SKM-1 treated with dmso at 0.1 percent for 144 hours (cell line): ENCODE measurements at regions not wholly inside any gene's neighbourhood (a gene's known extent, or its start where the extent isn't known, plus 50 kb on each side); places are given as distances from the start of the nearest gene placed in this dataset.

Experiments
- DNase-seq: peaks from one replicate; lab custom pipeline; 2025; ENCODE audit not compliant: unreplicated experiment; lab: John Stamatoyannopoulos, UW

DNA sequence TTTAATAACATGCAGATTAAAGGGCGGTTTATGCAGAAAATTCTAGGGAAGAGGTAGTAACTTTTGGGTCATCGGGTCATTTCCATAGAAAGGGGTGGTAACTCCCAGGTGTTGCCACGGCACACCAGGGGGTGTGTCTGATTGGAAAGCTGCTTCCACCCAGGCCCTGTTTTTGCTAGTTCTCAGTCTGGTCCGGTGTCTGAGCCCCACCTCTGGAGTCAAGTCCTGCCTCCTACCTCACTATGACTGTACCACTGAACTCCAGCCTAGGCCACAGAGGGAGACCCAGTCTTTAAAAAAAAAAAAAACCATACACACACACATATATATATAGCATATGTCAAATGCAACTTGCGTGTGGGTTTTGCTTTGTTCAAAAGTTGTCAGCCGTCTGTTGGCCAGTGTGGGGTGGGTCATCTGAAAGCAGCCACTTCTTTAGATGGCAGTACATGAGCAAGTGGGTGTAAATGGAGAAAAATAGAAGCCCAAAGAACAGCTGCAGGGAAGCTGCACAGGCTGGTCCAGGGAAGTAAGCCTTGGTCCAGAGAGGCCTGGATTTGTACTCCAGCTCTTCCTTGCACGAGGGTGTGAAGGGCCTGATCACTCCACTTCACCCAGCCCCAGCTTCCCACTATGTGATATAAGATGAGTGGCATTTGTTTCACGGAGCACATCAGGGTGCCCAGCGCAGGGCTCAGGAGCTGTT, 110.7 kb upstream of the SPRY4 start:
- DNase-seq, result no peak

DNA sequence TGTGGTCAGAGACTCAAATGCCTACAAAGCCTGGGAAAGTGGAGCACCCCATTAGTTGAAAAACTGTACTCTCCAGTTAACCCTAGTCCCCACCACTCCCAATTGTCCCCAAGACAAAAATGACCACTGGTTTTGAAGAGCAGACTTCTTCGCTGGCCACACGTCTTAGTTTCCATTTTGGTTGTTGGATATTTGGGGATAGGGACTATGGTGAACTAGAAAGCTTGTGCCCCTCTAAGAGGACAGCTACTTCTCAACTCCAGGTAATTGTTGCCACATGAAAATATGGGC, 109.4 kb upstream of the SPRY4 start:
- no peak for DNase-seq

DNA sequence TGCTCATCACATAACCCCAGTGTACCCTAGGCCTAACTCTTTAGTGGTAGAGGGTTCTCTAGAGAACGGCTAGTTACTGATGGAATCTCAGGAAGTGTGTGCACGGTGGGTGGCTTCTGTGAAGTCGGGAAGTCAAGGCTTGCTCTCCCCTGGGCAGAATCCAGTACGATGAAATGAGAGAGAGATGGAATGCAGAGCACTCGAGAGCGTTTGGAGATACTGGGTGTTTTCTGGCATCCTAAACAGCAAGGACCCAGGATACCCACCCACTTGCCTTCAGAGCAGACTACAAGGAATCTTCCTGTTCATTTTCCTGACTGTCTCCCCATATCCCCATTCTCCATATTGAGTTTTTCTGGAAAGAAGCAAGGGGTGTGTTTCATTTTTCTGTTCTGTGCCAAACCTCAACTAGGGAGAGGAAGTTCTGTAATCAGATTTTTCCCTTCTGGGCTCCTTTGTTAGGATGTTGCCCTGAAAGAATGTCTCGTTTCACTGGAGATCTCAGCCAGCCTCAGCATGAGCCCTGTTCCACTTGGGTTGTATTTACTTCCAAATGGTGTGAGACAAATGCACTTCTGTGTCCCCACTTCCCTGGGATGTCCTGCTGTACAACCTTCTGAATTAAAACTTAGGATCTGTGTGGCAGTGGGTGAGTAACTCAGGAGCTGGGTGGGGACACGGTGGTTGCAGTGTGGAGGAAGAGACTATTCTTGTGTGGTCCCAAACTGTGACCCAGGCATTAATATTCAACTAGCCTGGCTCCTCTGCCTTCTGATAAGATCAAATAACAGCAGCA, 108.9 kb upstream of the SPRY4 start:
- DNase-seq, result no peak

DNA sequence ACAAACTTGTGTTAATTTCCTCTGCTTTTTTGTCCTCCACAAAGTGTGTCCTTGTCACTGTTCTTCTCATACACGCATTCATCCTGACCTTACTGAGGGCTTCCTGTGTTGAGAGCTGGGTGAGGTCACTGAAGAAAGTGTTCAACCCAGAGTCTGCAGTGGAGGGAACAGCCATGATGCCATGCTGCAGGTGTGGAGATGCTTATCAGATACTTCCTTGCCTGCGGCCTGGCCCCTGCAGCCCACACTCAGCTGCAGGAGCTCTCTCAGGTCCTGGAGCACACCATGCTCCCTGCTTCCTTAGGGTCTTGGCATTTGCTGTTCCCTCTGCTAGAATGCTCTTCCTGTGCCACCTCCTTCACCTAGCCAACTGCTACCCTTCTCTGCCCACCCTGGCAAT, 108.1 kb upstream of the SPRY4 start:
- no peak for DNase-seq

DNA sequence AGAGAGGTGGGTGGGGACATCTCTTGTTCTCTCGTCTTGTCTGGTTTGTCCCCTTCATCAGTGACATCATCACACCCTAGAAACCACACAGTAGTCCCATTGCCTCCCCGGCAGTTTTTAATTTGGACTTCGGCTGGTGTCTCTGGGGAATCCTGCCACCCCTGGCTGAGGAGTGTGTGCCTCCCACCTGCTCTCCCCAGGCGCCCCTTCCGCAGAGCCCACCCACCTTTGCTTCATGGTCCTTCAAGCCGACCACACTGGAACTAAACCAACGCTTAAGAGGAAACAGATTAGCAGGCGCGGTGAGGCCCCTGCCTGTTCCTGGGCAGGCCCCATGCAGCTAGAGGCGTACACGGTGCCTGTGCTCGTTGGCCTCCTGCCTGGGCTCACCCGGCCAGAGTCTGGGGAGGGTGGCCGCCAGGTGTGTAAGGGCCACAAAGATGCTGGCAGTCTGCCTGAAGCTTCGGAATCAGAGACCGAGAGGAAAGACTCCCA, 107.6 kb upstream of the SPRY4 start:
- no peak for DNase-seq

DNA sequence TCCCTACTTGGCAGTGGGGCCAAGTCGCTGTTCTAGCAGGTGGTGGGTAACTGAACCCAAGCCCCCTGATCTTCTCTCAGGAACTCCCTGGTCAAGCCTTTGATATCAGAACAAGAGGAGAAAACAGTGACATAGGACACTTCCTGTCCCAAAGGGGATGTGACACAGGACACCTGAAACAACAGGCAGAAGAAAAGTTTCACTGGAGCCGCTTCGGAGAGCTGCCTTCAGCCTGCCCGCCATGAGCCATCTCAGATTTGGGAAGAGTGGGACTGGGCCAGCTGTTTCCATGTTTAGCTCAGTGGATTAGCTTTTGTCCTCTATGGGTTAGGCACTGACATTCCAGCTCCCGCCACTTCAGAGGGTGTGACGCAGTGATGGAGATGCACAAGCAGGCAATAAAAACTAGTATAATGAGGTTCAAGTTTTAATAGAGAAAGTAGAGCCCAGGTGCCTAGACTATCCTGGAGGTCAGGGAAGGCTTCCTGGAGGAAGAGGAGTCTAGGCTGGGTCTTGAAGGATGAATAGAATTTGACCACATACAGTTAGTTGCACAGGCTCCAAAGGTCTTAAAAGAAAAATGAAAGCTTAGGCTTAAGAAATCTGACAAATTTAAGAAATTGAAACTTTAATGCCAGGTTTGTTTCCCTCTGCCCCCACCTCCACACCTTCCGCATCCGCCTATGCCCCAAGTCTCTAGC, 104.1 kb upstream of the SPRY4 start:
- no peak for DNase-seq

DNA sequence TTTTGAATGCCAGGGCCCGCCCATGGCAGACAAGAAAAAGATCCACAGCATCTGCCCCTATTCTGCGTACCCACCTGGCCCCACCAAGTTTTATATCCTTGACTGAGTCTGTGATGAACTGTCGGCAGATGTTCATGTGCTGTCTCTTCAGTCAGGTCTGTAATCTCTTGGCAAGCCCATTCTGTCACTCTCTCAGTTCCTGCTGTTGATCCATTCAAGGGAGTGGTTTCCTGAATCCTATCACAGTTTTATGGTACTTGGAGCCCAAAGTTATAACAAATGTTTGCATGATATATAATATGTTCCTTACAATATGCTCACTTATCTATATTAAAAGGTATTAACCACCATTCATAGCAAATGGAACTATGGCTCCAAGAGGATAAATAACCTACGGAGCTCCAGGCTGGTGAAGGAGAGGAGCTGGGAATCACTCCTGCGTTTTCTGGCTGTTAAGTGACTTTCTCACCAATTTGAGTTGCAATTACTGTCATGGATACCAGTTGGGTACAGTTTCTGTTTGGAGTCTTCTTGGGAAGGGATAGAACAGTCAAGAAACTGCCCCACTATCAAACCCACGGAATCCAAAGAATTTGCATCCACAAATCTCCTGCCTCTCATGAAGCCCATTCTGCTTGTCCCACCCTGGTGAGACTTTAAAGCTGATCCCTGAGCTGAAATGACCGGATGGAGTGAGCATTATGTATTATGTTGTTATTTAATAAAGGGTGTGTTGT, 103.4 kb upstream of the SPRY4 start:
- no peak for DNase-seq

DNA sequence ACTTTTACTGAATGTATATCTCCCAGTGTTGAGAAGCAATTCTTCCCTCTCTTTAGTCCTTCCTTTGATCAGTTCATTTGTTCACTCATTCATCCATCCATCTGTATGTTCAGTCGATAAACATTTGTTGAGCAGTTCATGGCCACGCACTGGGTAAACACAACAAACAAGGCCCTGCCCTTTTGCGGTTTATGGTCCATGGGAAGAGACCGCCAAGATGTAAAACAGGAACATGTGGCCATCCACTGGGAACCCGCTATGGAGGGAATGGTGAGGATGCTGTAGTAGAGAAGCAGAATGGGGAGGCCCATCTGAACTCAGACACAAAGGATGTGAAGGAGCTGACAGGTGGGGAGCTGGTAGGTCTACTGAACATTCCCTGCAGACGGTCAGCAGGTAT, 102.7 kb upstream of the SPRY4 start:
- DNase-seq, result no peak

DNA sequence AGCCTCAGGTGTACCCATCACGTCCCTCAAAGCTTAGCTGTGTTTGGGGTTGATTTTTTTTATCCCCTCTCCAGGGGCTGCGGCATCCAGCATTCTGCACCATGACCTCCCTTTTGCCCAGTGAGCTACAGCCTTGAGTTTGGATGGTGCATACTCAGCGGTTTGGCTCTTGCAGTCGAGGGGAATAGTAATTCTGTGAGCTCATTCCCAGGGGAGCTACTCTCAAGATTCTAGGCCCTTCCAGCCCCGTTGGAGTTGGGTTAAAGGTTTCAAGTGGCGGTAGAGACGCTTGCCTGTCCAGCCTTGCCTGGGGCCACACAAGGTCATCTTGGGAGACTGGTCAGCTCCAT, 102.2 kb upstream of the SPRY4 start:
- DNase-seq, result no peak

DNA sequence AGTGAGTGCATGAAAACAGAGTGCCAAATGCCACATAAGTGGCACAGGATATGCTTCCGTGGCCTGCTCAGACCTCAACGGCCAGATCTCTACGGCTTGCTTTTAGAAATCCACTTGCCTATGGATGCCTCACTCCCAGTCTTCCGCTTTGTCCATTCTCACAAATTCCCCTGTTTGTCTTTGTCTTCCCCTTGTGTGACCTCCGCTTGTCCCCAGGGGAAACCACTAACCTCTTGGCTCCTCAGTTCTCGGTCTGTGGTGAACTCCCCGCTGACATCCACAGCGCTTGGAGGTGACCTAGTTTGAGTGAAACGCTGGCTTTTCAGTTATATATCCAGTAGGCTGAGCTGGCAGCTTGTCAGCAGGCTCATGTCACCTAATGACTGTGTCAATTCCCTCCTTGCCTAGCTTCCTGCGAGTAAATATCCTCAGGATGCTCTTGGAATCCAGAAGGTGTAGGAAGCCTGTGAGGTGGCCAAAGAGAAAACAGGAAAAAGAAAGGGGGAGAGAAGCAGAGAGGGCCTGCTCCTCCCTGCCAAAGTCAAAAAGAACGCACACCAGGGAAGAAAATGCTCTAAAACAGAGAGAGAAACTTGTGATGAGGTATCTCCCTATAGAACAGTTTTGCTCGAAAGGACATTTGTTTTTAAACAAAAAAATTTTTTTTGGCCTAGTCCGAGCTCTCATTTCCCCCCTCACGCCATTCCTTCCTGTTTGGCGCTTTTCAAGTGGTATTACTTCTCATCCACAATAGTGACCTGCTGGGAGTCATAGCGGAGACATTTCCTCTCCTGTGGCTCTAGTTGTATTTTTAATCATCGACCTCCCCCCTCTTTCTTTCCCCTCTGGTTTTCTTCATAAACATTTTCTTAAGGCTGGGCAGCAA, 101.6 kb upstream of the SPRY4 start:
- DNase-seq, result no peak

DNA sequence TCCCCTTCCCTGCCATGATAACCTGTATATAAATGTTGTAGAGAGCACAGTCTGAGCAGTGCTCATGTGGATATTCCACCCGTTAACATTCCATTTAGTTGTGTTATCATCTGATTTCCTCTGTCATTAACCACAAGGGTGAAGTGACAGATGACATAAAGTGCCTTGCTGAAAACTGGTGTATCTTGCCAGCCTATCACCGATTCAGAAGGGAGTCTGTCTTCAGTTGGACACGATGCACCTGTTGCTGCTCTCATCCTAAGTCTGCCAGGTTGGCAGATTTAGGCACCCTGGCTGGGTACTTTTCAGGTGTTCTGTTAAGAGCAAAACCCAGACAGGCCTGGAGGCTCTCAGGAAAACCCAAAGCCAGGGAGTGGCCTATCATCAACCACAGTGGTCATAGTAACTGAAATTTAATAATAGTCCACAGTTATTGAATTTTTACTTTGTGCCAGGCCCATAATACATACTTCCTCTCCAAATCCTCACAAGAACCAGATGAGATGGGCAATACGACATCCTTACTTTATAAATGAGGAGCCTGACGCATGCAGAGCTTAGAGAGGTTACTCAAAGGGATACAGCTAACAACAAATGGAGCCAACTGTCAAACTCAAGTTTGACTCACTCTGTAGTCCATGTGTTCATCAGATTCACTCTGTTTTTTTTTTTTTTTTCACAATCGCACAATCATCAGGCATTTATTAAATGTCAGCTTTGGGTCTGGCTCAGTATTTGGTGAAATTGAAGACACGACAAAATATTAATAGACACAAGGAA, 100.7 kb upstream of the SPRY4 start:
- DNase-seq, result no peak

DNA sequence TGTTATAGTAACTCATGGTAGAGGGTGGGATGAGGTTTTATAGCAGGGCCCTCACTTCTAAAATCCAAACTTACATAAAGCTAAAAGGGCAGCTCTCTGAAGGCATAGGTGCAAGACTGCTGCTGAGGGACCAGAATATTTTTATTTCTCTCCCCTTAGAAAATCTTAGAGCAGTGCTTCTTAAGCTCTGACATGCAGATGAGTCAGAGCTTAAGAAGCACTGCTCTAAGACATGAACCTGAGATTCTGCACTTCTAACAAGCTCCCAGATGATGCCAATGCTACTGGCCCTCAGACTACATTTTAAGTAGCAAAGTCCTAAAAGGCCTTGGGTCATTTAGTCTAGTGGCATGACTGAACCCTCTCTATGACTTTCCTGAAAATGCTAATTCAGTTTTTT, 97.6 kb upstream of the SPRY4 start:
- DNase-seq, result no peak

DNA sequence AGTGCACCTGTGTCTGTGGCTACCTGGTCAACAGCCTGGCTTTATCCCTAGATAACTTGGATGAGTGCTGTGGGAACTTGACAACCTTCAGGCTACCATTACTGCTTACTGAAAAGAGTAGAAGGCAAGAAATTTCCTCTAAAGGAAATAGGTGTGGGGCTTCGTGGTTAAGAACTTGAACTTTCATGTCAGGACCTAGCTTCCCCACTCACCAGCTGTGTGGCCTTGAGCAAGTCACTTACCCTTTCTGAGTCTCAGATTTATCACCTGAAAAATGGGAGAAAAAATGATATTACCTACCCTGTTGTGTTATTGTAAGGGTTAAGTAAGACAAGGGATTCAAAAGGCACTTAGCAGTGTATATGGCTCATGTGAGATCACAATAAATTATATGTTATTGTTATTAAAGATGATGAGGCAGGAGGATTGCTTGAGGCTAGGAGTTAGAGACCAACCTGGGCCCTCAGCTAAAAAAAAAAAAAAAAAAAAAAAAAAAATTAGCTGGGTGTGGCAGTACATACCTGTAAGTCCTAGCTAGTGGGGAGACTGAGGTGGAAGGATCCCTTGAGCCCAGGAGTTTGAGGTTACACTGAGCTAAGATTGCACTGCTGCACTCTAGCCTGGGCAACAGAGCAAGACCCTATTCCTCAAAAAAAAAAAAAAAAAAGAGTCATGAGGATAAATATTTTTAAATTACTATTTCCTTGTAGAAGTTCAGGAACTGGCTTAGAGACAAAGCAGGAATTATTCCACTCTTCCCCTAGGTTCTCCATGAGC, 97.0 kb upstream of the SPRY4 start:
- no peak for DNase-seq

DNA sequence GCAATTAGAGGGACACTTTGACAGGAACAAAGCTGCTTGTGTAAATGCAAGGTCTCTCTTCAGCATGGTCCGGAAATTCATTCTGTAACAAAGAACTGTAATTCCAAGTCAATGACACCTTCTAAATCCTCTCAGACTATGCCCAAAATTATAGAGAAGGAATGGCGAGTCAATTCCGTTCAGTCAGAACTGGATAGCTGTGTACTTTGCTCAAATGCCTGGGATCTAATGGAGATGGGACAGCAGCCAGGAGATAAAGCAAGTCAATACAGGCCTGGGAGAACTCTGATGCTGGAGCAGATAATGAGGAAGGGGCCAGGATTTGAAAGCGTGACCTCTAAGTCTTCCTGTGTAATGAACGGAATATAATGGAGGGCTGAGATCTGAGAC, 96.4 kb upstream of the SPRY4 start:
- no peak for DNase-seq

DNA sequence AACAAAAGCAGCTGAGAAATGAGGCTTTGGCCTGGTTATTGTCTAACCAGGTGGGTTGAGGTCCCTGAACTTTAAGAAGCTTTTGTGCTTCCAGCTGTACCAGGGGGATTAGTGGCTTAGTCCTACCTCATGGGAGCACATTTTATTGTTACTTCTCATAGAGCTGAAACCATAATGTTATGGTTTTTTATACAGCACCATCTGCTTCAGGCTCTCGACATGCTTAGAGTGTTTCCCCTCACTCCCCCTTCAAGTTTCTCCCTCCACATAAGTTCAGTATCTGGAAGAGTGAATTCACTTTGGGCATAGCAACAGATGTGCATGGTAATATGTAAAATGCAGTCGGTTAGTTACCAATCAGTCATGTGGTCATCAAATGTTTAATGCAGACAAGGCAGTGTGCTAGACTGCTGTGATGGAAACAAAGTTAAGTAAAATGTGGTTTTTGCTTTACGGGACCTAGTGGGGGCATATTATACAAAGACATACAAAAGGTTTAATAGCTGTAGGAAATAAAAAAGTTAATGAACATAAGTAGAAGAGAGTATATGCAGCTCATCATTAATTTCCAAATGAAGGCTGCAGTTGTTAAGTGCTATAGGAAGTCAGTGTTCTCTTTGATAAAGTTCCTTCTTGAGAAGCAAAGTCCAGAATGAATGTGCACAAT, 95.9 kb upstream of the SPRY4 start:
- no peak for DNase-seq

DNA sequence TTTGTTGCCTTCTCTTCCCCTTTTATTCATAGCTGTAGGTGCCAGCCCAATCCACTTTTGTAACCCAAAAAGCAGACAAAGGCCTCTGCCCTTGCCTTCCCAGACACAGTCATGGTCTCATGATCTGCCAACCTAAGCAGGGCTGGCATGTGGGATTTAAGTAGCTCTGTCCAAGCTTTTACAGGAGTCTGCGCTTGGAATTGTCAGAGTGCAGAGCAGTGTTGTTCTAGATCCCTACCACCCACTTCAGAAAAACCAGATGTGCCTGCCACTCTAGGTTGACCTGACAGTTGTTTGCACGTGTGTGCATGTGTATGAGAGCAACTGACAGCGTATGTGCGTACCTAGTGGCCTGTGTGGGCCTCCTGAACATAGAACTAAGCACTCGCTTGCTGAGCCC, 87.8 kb upstream of the SPRY4 start:
- no peak for DNase-seq

DNA sequence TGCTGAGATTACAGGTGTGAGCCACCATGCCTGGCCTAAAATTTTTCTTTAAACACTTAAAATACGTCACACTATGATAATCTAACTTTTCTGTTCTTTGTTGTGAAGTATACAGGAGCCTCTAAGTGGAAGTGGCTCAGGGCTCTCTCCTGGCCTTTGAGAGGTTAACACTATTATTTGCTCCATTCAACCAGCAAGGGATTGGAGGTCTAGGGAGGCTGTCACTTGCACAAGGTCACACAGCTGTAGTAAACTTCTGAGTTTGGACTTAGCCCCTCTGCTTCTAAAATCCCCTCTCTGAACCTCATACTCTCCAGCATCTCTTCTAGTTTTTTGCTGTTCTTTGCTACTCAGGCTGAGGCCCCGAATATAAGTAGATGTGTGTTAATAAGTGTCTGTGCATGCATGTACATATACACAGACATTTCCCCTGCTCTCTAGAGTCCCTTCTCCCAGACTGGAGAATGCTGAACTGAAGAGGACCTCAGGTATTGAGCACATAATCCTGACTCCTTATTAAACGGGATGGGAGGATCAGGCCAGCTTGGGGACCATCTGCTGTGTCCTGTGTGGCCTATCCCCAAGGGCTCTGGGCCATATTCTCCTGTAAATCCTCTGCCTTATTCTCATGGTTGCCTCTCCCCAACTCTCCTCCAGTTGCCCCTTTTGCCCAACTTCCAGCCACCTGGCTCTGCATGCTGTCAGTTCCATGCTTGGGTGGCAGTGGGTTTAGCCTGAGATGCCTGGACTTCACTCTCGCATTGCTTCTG, 87.0 kb upstream of the SPRY4 start:
- DNase-seq, result no peak

DNA sequence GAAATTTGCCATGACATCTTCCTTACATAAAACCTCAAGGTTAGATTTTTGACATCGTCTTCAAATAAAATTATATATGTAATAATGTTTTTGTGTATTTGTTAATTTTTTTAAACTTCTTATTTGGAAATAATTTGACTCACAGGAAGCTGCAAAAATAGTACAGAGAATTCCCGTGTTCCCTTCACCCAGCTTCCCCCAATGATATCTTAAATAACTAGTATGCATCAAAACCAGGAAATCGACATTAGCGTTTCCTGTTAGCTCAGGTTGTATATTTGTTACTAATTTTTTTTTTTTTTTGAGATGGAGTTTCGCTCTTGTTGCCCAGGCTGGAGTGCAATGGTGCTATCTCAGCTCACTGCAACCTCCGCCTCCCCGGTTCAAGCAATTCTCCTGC, 86.3 kb upstream of the SPRY4 start:
- DNase-seq, result no peak
